GM23338 (cell line): ENCODE measurements at regions not wholly inside any gene's neighbourhood (a gene's known extent, or its start where the extent isn't known, plus 50 kb on each side); places are given as distances from the start of the nearest gene placed in this dataset.

ENCODE experiments used
- ATAC-seq: fragments of 200-7000 bp; cut with Tn5 transposase; 3 replicates; pipeline ENCODE4 v1.9.1; 2020
- DNase-seq: peaks from one replicate; pipeline ENCODE4 v3.0.0-alpha.2; 2015; ENCODE audit warnings: low spot score
- H2AFZ ChIP-seq: fragments of 200-600 bp; sonication (generic); 2 replicates; pipeline ENCODE4 v1.8.0; 2016; ENCODE audit warnings: antibody characterized with exemption, mild to moderate bottlenecking, moderate library complexity
- H3F3A ChIP-seq: fragments of 200-600 bp; sonication (generic); replicated peaks from 2 replicates; pipeline ENCODE4 v1.8.0; 2017; ENCODE audit warnings: antibody characterized with exemption, mixed run types, low read depth
- H3K27ac ChIP-seq: fragments of 200-600 bp; sonication (generic); 2 replicates; pipeline ENCODE4 v1.6.1; 2016; ENCODE audit warnings: low read depth
- H3K27me3 ChIP-seq: fragments of 200-600 bp; sonication (generic); 2 replicates; pipeline ENCODE4 v1.8.0; 2016; ENCODE audit warnings: mild to moderate bottlenecking, mixed run types, moderate library complexity; ENCODE audit not compliant: insufficient read depth
- H3K36me3 ChIP-seq: fragments of 200-600 bp; sonication (generic); 2 replicates; pipeline ENCODE4 v1.8.0; 2016; ENCODE audit warnings: mild to moderate bottlenecking; ENCODE audit not compliant: insufficient read depth
- H3K4me1 ChIP-seq: fragments of 200-600 bp; sonication (generic); 2 replicates; pipeline ENCODE4 v1.8.0; 2016; ENCODE audit warnings: mild to moderate bottlenecking, moderate library complexity; ENCODE audit not compliant: insufficient read depth
- H3K4me2 ChIP-seq: fragments of 200-600 bp; sonication (generic); 2 replicates; pipeline ENCODE4 v1.7.1; 2017; ENCODE audit warnings: mixed run types
- H3K4me3 ChIP-seq: fragments of 200-600 bp; sonication (generic); 2 replicates; pipeline ENCODE4 v1.6.1; 2016; ENCODE audit warnings: mixed run types
- H3K79me2 ChIP-seq: fragments of 200-600 bp; sonication (generic); replicated peaks from 2 replicates; pipeline ENCODE4 v1.8.0; 2017; ENCODE audit warnings: mild to moderate bottlenecking; ENCODE audit not compliant: insufficient read depth
- H3K9me2 ChIP-seq: fragments of 200-600 bp; sonication (generic); 2 replicates; pipeline ENCODE4 v1.8.0; 2017; ENCODE audit not compliant: insufficient read depth
- H4K20me1 ChIP-seq: fragments of 200-600 bp; sonication (generic); replicated peaks from 2 replicates; pipeline ENCODE4 v1.8.0; 2017; ENCODE audit warnings: mild to moderate bottlenecking; ENCODE audit not compliant: insufficient read depth
- H3K27ac Mint-ChIP-seq: 2 replicates; pipeline ENCODE4 v1.8.0; 2020; ENCODE audit warnings: inconsistent platforms, mild to moderate bottlenecking, moderate library complexity, mixed read lengths
- H3K27me3 Mint-ChIP-seq: 3 replicates; pipeline ENCODE4 v1.8.0; 2022; ENCODE audit warnings: low read depth, mild to moderate bottlenecking, moderate library complexity, mixed read lengths, inconsistent platforms; ENCODE audit not compliant: insufficient read depth, poor library complexity
- H3K36me3 Mint-ChIP-seq: 3 replicates; pipeline ENCODE4 v1.8.0; 2021; ENCODE audit warnings: low read depth, mild to moderate bottlenecking, inconsistent platforms, moderate library complexity, mixed read lengths
- H3K4me1 Mint-ChIP-seq: 3 replicates; pipeline ENCODE4 v1.8.0; 2020; ENCODE audit warnings: mild to moderate bottlenecking, inconsistent platforms, mixed read lengths
- H3K4me3 Mint-ChIP-seq: 3 replicates; pipeline ENCODE4 v1.8.0; 2021; ENCODE audit warnings: moderate library complexity, mild to moderate bottlenecking, inconsistent platforms, mixed read lengths
- H3K9me3 Mint-ChIP-seq: 3 replicates; pipeline ENCODE4 v1.8.0; 2020; ENCODE audit warnings: moderate library complexity, mild to moderate bottlenecking, inconsistent platforms, mixed read lengths
- CREB1 ChIP-seq: fragments of 250-450 bp; sonication (Bioruptor Pico); IDR thresholded peaks from 2 replicates; pipeline ENCODE4 v1.5.0; 2020; ENCODE audit warnings: low read depth, mild to moderate bottlenecking, moderate library complexity
- JUNB ChIP-seq: IDR thresholded peaks from one replicate; pipeline ENCODE4 v1.6.1; 2016; ENCODE audit warnings: antibody characterized with exemption; ENCODE audit not compliant: unreplicated experiment
- NANOG ChIP-seq: IDR thresholded peaks from 2 replicates; pipeline ENCODE4 v1.6.1; 2016; ENCODE audit warnings: antibody characterized with exemption, borderline replicate concordance
- ZNF331 ChIP-seq: fragments of 250-450 bp; sonication (Bioruptor Pico); IDR thresholded peaks from 2 replicates; pipeline ENCODE4 v1.5.0; 2020; ENCODE audit warnings: low read depth, mild to moderate bottlenecking, moderate library complexity
- TF ChIP-seq, protein P1 (sequence below): IDR thresholded peaks from one replicate; pipeline ENCODE4 v1.6.1; 2018; ENCODE audit warnings: antibody characterized with exemption; ENCODE audit not compliant: unreplicated experiment
- TF ChIP-seq, protein P2 (sequence below): fragments of 250-450 bp; sonication (Bioruptor Pico); IDR thresholded peaks from 2 replicates; pipeline ENCODE4 v1.5.0; 2020; ENCODE audit warnings: mild to moderate bottlenecking, moderate library complexity
- TF ChIP-seq, protein P3 (sequence below): IDR thresholded peaks from 2 replicates; pipeline ENCODE4 v1.6.1; 2016; ENCODE audit warnings: antibody characterized with exemption

DNA sequence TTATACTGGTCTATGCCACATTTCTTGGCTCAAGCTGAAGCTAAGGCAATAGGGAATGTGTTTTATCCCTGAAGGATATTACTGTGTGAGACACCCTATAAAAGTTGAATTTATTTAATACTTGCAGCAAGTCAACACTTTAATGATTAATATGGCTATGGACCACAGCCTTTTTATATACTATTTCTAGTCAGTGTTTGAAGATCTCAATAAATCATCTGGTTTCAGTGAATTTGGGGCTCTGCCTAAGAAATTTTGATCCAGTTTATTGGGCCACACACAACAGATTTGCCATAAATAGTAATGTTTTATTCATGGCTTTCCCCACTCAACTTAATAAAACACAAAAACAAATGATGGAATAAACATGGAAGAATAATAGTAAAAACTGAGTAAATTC lies 698.3 kb downstream of the ADGRL2 start:
- TF ChIP-seq, protein P1, sequence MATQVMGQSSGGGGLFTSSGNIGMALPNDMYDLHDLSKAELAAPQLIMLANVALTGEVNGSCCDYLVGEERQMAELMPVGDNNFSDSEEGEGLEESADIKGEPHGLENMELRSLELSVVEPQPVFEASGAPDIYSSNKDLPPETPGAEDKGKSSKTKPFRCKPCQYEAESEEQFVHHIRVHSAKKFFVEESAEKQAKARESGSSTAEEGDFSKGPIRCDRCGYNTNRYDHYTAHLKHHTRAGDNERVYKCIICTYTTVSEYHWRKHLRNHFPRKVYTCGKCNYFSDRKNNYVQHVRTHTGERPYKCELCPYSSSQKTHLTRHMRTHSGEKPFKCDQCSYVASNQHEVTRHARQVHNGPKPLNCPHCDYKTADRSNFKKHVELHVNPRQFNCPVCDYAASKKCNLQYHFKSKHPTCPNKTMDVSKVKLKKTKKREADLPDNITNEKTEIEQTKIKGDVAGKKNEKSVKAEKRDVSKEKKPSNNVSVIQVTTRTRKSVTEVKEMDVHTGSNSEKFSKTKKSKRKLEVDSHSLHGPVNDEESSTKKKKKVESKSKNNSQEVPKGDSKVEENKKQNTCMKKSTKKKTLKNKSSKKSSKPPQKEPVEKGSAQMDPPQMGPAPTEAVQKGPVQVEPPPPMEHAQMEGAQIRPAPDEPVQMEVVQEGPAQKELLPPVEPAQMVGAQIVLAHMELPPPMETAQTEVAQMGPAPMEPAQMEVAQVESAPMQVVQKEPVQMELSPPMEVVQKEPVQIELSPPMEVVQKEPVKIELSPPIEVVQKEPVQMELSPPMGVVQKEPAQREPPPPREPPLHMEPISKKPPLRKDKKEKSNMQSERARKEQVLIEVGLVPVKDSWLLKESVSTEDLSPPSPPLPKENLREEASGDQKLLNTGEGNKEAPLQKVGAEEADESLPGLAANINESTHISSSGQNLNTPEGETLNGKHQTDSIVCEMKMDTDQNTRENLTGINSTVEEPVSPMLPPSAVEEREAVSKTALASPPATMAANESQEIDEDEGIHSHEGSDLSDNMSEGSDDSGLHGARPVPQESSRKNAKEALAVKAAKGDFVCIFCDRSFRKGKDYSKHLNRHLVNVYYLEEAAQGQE = no peak
- TF ChIP-seq, protein P2, sequence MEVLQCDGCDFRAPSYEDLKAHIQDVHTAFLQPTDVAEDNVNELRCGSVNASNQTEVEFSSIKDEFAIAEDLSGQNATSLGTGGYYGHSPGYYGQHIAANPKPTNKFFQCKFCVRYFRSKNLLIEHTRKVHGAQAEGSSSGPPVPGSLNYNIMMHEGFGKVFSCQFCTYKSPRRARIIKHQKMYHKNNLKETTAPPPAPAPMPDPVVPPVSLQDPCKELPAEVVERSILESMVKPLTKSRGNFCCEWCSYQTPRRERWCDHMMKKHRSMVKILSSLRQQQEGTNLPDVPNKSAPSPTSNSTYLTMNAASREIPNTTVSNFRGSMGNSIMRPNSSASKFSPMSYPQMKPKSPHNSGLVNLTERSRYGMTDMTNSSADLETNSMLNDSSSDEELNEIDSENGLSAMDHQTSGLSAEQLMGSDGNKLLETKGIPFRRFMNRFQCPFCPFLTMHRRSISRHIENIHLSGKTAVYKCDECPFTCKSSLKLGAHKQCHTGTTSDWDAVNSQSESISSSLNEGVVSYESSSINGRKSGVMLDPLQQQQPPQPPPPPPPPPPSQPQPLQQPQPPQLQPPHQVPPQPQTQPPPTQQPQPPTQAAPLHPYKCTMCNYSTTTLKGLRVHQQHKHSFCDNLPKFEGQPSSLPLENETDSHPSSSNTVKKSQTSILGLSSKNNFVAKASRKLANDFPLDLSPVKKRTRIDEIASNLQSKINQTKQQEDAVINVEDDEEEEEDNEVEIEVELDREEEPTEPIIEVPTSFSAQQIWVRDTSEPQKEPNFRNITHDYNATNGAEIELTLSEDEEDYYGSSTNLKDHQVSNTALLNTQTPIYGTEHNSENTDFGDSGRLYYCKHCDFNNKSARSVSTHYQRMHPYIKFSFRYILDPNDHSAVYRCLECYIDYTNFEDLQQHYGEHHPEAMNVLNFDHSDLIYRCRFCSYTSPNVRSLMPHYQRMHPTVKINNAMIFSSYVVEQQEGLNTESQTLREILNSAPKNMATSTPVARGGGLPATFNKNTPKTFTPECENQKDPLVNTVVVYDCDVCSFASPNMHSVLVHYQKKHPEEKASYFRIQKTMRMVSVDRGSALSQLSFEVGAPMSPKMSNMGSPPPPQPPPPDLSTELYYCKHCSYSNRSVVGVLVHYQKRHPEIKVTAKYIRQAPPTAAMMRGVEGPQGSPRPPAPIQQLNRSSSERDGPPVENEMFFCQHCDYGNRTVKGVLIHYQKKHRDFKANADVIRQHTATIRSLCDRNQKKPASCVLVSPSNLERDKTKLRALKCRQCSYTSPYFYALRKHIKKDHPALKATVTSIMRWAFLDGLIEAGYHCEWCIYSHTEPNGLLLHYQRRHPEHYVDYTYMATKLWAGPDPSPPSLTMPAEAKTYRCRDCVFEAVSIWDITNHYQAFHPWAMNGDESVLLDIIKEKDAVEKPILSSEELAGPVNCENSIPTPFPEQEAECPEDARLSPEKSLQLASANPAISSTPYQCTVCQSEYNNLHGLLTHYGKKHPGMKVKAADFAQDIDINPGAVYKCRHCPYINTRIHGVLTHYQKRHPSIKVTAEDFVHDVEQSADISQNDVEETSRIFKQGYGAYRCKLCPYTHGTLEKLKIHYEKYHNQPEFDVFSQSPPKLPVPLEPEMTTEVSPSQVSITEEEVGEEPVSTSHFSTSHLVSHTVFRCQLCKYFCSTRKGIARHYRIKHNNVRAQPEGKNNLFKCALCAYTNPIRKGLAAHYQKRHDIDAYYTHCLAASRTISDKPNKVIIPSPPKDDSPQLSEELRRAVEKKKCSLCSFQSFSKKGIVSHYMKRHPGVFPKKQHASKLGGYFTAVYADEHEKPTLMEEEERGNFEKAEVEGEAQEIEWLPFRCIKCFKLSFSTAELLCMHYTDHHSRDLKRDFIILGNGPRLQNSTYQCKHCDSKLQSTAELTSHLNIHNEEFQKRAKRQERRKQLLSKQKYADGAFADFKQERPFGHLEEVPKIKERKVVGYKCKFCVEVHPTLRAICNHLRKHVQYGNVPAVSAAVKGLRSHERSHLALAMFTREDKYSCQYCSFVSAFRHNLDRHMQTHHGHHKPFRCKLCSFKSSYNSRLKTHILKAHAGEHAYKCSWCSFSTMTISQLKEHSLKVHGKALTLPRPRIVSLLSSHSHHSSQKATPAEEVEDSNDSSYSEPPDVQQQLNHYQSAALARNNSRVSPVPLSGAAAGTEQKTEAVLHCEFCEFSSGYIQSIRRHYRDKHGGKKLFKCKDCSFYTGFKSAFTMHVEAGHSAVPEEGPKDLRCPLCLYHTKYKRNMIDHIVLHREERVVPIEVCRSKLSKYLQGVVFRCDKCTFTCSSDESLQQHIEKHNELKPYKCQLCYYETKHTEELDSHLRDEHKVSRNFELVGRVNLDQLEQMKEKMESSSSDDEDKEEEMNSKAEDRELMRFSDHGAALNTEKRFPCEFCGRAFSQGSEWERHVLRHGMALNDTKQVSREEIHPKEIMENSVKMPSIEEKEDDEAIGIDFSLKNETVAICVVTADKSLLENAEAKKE (CRISPR knock-in tag) = no peak
- TF ChIP-seq, protein P3, sequence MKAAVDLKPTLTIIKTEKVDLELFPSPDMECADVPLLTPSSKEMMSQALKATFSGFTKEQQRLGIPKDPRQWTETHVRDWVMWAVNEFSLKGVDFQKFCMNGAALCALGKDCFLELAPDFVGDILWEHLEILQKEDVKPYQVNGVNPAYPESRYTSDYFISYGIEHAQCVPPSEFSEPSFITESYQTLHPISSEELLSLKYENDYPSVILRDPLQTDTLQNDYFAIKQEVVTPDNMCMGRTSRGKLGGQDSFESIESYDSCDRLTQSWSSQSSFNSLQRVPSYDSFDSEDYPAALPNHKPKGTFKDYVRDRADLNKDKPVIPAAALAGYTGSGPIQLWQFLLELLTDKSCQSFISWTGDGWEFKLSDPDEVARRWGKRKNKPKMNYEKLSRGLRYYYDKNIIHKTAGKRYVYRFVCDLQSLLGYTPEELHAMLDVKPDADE = no peak
- TF ChIP-seq NANOG (no peak), ZNF331 (CRISPR knock-in tag) (no peak), CREB1 (no peak), JUNB (no peak)
- H3F3A ChIP-seq = no peaks in the 10 kb centered on the region
- DNase-seq (no peak), ATAC-seq (no peak)
- Mint-ChIP-seq H3K27me3 (no peaks in the 10 kb centered on the region), H3K36me3 (peaks cover 39% of the 10 kb centered on the region), H3K9me3 (peaks cover 39% of the 10 kb centered on the region), H3K4me3 (no peak overlapping the region), H3K27ac (no peak overlapping the region), H3K4me1 (no peaks in the 10 kb centered on the region)
- H3K27me3 ChIP-seq = no peaks in the 10 kb centered on the region
- no peaks in the 10 kb centered on the region for H3K4me1 ChIP-seq
- H3K4me2 ChIP-seq = no peak overlapping the region
- no peaks in the 10 kb centered on the region for H3K36me3 ChIP-seq
- H4K20me1 ChIP-seq = no peaks in the 10 kb centered on the region
- no peaks in the 10 kb centered on the region for H3K9me2 ChIP-seq
- H3K4me3 ChIP-seq = no peak overlapping the region
- H3K79me2 ChIP-seq = no peaks in the 10 kb centered on the region
- H2AFZ ChIP-seq = no peak overlapping the region
- no peak overlapping the region for H3K27ac ChIP-seq
